Smooth muscle cell of the brain vasculature (primary cell): ENCODE measurements at regions not wholly inside any gene's neighbourhood (a gene's known extent, or its start where the extent isn't known, plus 50 kb on each side); places are given as distances from the start of the nearest gene placed in this dataset.
A peak's percentile ranks its signal among the peaks of the same experiment; 100 is the strongest.

Experiments
- DNase-seq: peaks from one replicate; pipeline ENCODE4 v3.0.0-alpha.2; 2012; ENCODE audit warnings: low read depth, low spot score

DNA sequence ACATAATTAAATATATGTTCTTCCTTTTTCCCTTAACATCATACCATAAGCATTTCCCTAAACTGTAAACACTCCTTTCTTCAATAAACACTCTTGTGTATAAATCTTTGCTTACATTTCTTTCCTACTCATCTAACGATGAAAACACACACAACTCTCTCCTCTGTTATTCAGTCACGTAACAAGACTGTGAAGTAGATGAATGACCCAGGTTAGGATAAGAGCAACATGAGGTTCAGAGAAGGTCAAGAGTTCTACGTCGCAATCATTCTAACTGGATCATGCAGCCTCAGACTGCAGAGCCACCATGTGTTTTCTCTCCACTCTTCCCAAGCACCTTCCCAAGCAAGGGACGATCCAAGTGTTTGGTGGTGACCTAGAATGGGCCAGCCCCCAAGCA is 70.5 kb upstream of the SPTLC1 start:
- no peak for DNase-seq

GRCh38 chr9:92185096-92185495 is 69.9 kb upstream of the SPTLC1 start:
- DNase-seq: no peak

DNA sequence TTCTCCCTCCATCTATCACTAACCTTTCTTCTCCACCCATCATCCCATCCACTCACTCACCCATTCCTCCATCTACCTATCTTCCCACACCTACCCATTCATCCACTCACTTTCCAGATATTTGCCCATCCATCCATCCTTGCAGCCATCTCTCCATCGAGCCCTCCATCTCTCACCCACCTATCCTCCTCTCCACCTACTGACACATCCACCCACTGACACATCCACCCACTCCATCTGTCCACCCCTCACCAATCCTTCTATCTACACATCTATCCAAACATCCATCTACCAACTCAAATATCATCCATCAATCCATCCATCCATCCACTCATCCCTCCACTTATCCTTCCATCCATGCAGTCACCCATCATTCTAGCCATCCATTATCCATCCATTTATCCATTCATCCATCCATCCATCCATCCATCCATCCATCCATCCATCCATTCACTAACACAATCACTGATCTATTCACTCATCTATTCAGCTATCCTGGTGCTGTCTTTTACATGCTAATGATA is 68.9 kb upstream of the SPTLC1 start:
- no peak for DNase-seq

- DNase-seq: no peak
These were observed 68.2 kb upstream of the SPTLC1 start for GRCh38 chr9:92183449-92183848.

DNA sequence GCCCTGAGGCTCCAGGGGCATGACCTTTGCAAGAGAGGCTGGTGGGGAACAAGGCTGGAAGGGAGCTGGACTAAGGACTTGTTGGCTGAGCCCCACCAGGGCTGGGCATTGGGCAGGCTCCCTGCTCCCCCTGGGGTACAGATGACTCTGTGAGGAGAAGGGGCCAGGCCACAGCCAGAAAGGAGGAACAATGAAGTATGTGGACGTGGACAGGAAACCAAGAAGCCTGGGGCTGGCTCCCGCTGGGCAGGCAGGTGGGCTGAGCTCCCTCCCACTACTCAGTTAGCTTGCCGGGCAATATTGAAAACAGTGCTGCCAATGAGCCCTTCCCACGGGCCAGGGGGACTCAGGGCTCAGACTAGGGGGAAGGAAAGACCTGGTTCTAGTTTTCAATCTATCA is 66.1 kb upstream of the SPTLC1 start:
- no peak for DNase-seq

DNA sequence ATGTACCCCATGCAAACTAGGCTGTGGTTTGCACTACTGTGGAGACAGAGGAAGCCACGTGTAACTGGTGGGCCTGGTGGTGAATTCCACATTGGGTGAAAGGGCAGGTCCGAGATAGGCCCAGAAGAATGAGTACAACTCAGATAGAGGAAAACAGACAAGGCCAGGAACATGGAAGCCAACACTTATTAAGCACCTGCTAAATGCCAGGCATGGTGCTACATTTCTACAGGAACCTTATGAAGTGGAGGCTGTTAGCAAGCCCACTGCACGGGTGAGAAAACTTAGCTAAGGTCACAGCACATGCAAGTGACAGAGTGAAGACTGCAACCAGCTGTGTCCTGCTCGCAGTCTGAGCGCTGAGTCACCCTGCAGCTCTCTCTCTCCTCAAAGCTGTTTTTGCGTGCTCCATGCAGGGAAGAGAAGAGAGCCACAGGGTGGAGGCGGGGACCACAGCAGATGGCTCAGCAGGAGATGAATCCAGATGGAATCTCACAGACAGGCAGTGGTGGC is 65.5 kb upstream of the SPTLC1 start:
- DNase-seq: peak; percentile 58

- DNase-seq: no peak
These were observed 64.8 kb upstream of the SPTLC1 start for GRCh38 chr9:92180002-92180400.

DNA sequence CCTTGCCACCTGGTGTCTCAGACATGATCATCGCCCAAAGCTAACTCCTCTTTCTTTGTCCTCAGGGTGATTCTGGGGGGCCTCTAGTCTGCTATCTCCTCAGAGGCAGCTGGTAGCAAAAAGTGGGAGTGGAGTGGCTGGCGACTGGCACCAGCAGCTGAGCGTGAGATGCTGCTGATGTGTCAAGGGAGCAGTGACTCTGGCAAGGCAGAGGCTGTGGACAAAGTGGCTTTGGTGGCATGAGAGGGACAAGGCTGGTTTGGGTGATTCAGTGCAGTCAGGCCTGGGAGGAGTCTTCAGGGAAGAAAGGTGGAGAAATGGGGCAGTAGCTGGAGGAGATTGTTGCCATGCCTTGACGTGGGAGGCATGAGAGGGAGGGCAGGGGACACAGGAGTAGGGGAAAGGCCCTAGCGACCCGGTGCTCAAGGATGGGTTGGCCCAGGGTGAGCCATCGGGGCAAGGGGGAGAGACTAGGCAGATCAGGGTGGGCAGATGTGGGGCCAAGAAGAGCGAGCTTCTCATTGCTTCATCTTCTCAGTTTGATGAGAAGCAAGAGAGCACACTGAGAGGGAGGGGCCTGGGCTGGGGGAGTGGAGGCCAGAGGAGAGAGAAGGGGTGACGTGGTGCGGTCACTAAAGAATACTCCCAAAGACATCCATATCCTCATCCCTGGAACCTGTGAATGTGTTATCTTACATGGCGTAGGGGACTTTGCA is 64.2 kb upstream of the SPTLC1 start:
- DNase-seq: no peak

GRCh38 chr9:92177591-92177990 is 62.4 kb upstream of the SPTLC1 start:
- no peak for DNase-seq

DNA sequence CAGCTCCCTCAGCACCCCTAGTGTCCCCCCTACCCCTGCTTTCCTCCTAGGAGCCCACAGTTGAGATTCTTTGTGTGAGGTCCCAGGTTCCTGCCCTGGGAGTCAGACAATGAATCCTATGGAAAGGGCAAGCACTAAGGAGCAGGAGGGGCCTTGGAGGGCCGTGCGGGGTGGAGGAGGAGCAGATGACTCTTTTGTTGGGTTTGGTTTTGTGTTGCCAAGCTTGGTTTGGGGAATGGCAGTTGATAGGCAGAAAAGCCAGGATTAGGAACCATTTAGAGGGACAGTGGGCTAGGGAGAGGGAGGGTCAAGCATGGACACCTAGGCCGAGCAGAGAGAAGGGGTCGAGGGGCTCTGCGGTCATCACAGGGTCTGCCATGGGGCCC is 61.6 kb upstream of the SPTLC1 start:
- no peak for DNase-seq

- no peak for DNase-seq
These were observed 61.0 kb upstream of the SPTLC1 start for GRCh38 chr9:92176068-92176799.

DNA sequence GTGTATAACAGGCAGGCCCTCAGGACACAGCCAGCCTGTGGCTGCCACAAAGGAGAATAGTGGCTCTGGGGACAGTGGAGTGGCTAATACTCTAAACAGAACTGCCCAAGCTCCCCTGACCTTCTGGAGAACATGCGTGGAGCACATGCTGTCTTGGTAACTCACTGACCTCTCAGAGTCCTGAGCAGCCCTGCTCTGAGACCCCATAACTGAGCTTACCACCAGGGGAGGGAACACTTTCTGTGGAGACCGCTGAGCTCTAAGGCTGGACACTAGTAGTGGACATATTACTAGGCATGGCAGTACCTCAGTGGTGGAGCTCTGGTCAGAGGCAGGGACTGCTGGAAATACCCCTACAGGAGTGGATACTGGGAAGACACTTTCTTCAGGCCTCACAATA is 60.2 kb upstream of the SPTLC1 start:
- DNase-seq: no peak

DNA sequence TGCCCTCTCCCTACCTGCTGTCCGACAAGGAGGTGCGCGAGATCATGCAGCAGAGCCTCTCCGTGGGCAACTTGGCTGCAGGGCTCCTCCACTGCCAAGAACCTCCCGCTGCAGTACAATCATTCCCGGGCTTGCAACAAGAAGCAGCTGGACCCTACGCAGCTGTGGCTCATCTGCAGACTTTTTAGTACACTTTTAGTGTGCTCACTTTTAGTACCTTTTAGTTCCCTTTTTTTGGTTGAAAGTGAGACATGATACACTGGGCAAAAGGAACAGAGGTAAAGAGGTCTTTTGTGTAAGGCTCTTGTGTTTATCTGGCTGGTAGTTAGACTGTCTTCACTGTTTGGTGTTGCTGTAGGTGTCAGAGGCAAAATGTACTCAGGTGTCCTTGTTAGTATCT is 58.1 kb upstream of the SPTLC1 start:
- no peak for DNase-seq

- no peak for DNase-seq
These were observed 56.6 kb upstream of the SPTLC1 start for GRCh38 chr9:92171822-92172221.

GRCh38 chr9:92171281-92171680 is 56.1 kb upstream of the SPTLC1 start:
- no peak for DNase-seq

DNA sequence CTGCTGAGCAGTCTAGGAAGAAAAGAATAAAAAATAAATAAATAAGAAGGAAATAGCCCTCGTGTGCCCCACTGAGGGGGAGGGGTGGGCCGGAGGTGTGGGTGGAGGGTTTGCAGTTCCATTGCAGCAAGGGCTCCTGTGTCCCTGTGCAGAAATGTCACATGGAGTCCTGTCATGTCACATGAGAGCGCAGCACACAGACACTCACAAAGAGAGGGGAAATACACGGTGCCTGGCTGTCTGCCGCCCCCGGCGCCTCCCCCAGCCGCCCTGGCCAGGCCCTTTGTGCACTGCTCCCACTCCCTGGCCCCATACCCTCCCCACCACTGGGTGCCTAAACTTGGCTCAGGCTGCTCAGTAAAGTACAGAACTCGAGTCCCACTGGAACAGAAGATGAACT is 55.6 kb upstream of the SPTLC1 start:
- DNase-seq: no peak

DNA sequence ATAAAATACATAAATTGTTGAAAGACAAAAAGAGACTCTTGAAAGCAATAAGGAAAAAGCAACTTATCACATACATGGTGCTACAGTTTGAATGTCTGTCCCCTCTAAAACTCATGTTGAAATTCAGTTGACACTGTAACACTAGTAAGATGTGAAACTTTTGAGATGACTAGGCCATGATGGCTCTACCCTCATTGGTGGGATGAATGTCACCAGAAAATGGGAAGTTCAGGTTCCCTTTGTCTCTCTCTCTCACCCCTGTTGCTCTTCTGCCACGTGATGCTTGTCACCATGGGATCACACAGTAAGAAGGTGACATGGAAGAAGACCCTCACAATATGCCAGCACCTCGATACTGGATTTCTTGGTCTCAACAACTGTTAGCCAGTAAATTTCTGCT is 50.3 kb upstream of the SPTLC1 start:
- DNase-seq: no peak
